ENCODE measurements at regions not wholly inside any gene's neighbourhood (a gene's known extent, or its start where the extent isn't known, plus 50 kb on each side); places are given as distances from the start of the nearest gene placed in this dataset.
"Not testable (repeated sequence)": the region's sequence is repeated elsewhere in the genome, so short reads cannot be mapped to it uniquely, and the experiment has no call there.

- Histone ChIP-seq H3K27ac (ENCODE audit: low read depth, low read length) (no peak overlapping the region), H3K9ac (ENCODE audit: low read depth, low read length) (no peak overlapping the region), H3K4me3 (ENCODE audit: low read depth, low read length) (no peak overlapping the region), H3K36me3 (ENCODE audit: control insufficient read depth, insufficient read depth, low read length) (no peaks in the 10 kb centered on the region), H3K4me1 (ENCODE audit: control insufficient read depth, insufficient read depth, low read length) (no peaks in the 10 kb centered on the region), H3K27me3 (ENCODE audit: control insufficient read depth, insufficient read depth, low read length) (no peaks in the 10 kb centered on the region), H3K9me3 (ENCODE audit: control insufficient read depth, insufficient read depth, low read length) (no peaks in the 10 kb centered on the region; the same call in 1 of the 2 replicates)
Measured at GRCh38 chr6:67431076-67431475, 1204.0 kb upstream of the ADGRB3 start.

GRCh38 chr6:67426686-67427085 is 1208.4 kb upstream of the ADGRB3 start:
- H3K9ac ChIP-seq (ENCODE audit: low read depth, low read length); H3K27me3 ChIP-seq (ENCODE audit: control insufficient read depth, insufficient read depth, low read length): not testable (repeated sequence)

GRCh38 chr6:67412035-67412434 is 1223.0 kb upstream of the ADGRB3 start:
- Histone ChIP-seq H3K27me3 (ENCODE audit: control insufficient read depth, insufficient read depth, low read length) (no peaks in the 10 kb centered on the region), H3K9me3 (ENCODE audit: control insufficient read depth, insufficient read depth, low read length) (no peaks in the 10 kb centered on the region), H3K4me1 (ENCODE audit: control insufficient read depth, insufficient read depth, low read length) (no peaks in the 10 kb centered on the region), H3K27ac (ENCODE audit: low read depth, low read length) (no peak overlapping the region), H3K4me3 (ENCODE audit: low read depth, low read length) (no peak overlapping the region), H3K36me3 (ENCODE audit: control insufficient read depth, insufficient read depth, low read length) (no peaks in the 10 kb centered on the region), H3K9ac (ENCODE audit: low read depth, low read length) (no peak overlapping the region)

More at GRCh38 chr6:67426686-67427085, 1208.4 kb upstream of the ADGRB3 start:
- H3K9me3 ChIP-seq (ENCODE audit: control insufficient read depth, insufficient read depth, low read length); H3K4me3 ChIP-seq (ENCODE audit: low read depth, low read length); H3K36me3 ChIP-seq (ENCODE audit: control insufficient read depth, insufficient read depth, low read length); H3K4me1 ChIP-seq (ENCODE audit: control insufficient read depth, insufficient read depth, low read length); H3K27ac ChIP-seq (ENCODE audit: low read depth, low read length): not testable (repeated sequence)

GRCh38 chr6:67411036-67411435 is 1224.0 kb upstream of the ADGRB3 start:
- Histone ChIP-seq H3K9me3 (ENCODE audit: control insufficient read depth, insufficient read depth, low read length) (no peaks in the 10 kb centered on the region), H3K27ac (ENCODE audit: low read depth, low read length) (no peak overlapping the region), H3K4me3 (ENCODE audit: low read depth, low read length) (no peak overlapping the region), H3K27me3 (ENCODE audit: control insufficient read depth, insufficient read depth, low read length) (no peaks in the 10 kb centered on the region), H3K9ac (ENCODE audit: low read depth, low read length) (no peak overlapping the region), H3K4me1 (ENCODE audit: control insufficient read depth, insufficient read depth, low read length) (no peaks in the 10 kb centered on the region), H3K36me3 (ENCODE audit: control insufficient read depth, insufficient read depth, low read length) (no peaks in the 10 kb centered on the region)

GRCh38 chr6:67394254-67394653 is 1240.8 kb upstream of the ADGRB3 start:
- H3K27me3 ChIP-seq (ENCODE audit: control insufficient read depth, insufficient read depth, low read length), result no peaks in the 10 kb centered on the region
- H3K9ac ChIP-seq (ENCODE audit: low read depth, low read length), result no peak overlapping the region
- no peaks in the 10 kb centered on the region for H3K4me1 ChIP-seq (ENCODE audit: control insufficient read depth, insufficient read depth, low read length)
- H3K9me3 ChIP-seq (ENCODE audit: control insufficient read depth, insufficient read depth, low read length), result peaks cover 21% of the 10 kb centered on the region
- no peak overlapping the region for H3K4me3 ChIP-seq (ENCODE audit: low read depth, low read length)
- no peaks in the 10 kb centered on the region for H3K36me3 ChIP-seq (ENCODE audit: control insufficient read depth, insufficient read depth, low read length)
- no peak overlapping the region for H3K27ac ChIP-seq (ENCODE audit: low read depth, low read length)

GRCh38 chr6:67393356-67393755 is 1241.7 kb upstream of the ADGRB3 start:
- Histone ChIP-seq H3K4me3 (ENCODE audit: low read depth, low read length) (no peak overlapping the region), H3K27ac (ENCODE audit: low read depth, low read length) (no peak overlapping the region), H3K36me3 (ENCODE audit: control insufficient read depth, insufficient read depth, low read length) (no peaks in the 10 kb centered on the region), H3K9me3 (ENCODE audit: control insufficient read depth, insufficient read depth, low read length) (peaks cover 21% of the 10 kb centered on the region), H3K9ac (ENCODE audit: low read depth, low read length) (no peak overlapping the region), H3K4me1 (ENCODE audit: control insufficient read depth, insufficient read depth, low read length) (no peaks in the 10 kb centered on the region), H3K27me3 (ENCODE audit: control insufficient read depth, insufficient read depth, low read length) (no peaks in the 10 kb centered on the region)

- H3K4me3 ChIP-seq (ENCODE audit: low read depth, low read length), result no peak overlapping the region
- no peaks in the 10 kb centered on the region for H3K36me3 ChIP-seq (ENCODE audit: control insufficient read depth, insufficient read depth, low read length)
- no peaks in the 10 kb centered on the region for H3K4me1 ChIP-seq (ENCODE audit: control insufficient read depth, insufficient read depth, low read length)
- no peak overlapping the region for H3K27ac ChIP-seq (ENCODE audit: low read depth, low read length)
- H3K9me3 ChIP-seq (ENCODE audit: control insufficient read depth, insufficient read depth, low read length), result peaks cover 21% of the 10 kb centered on the region
- H3K9ac ChIP-seq (ENCODE audit: low read depth, low read length), result no peak overlapping the region
- no peaks in the 10 kb centered on the region for H3K27me3 ChIP-seq (ENCODE audit: control insufficient read depth, insufficient read depth, low read length)
Measured at GRCh38 chr6:67391955-67392354, 1243.1 kb upstream of the ADGRB3 start.

- H3K36me3 ChIP-seq (ENCODE audit: control insufficient read depth, insufficient read depth, low read length), result no peaks in the 10 kb centered on the region
- no peaks in the 10 kb centered on the region for H3K4me1 ChIP-seq (ENCODE audit: control insufficient read depth, insufficient read depth, low read length)
- H3K27ac ChIP-seq (ENCODE audit: low read depth, low read length), result no peak overlapping the region
- H3K9ac ChIP-seq (ENCODE audit: low read depth, low read length), result no peak overlapping the region
- no peaks in the 10 kb centered on the region for H3K9me3 ChIP-seq (ENCODE audit: control insufficient read depth, insufficient read depth, low read length)
- H3K27me3 ChIP-seq (ENCODE audit: control insufficient read depth, insufficient read depth, low read length), result no peaks in the 10 kb centered on the region
- no peak overlapping the region for H3K4me3 ChIP-seq (ENCODE audit: low read depth, low read length)
Measured at GRCh38 chr6:67369679-67370078, 1265.4 kb upstream of the ADGRB3 start.

- H3K27ac ChIP-seq (ENCODE audit: low read depth, low read length), result no peak overlapping the region
- H3K9ac ChIP-seq (ENCODE audit: low read depth, low read length), result no peak overlapping the region
- H3K4me3 ChIP-seq (ENCODE audit: low read depth, low read length), result no peak overlapping the region
- no peaks in the 10 kb centered on the region for H3K27me3 ChIP-seq (ENCODE audit: control insufficient read depth, insufficient read depth, low read length)
- no peaks in the 10 kb centered on the region for H3K9me3 ChIP-seq (ENCODE audit: control insufficient read depth, insufficient read depth, low read length)
- no peaks in the 10 kb centered on the region for H3K4me1 ChIP-seq (ENCODE audit: control insufficient read depth, insufficient read depth, low read length)
- H3K36me3 ChIP-seq (ENCODE audit: control insufficient read depth, insufficient read depth, low read length), result no peaks in the 10 kb centered on the region
Measured at GRCh38 chr6:67362976-67363375, 1272.1 kb upstream of the ADGRB3 start.

- Histone ChIP-seq H3K9me3 (ENCODE audit: control insufficient read depth, insufficient read depth, low read length) (no peaks in the 10 kb centered on the region), H3K27me3 (ENCODE audit: control insufficient read depth, insufficient read depth, low read length) (no peaks in the 10 kb centered on the region), H3K9ac (ENCODE audit: low read depth, low read length) (no peak overlapping the region), H3K27ac (ENCODE audit: low read depth, low read length) (no peak overlapping the region), H3K36me3 (ENCODE audit: control insufficient read depth, insufficient read depth, low read length) (no peaks in the 10 kb centered on the region), H3K4me1 (ENCODE audit: control insufficient read depth, insufficient read depth, low read length) (no peaks in the 10 kb centered on the region), H3K4me3 (ENCODE audit: low read depth, low read length) (no peak overlapping the region)
Measured at GRCh38 chr6:67361264-67361663, 1273.8 kb upstream of the ADGRB3 start.

GRCh38 chr6:67358241-67358640 is 1276.8 kb upstream of the ADGRB3 start:
- Histone ChIP-seq H3K36me3 (ENCODE audit: control insufficient read depth, insufficient read depth, low read length) (no peaks in the 10 kb centered on the region), H3K4me3 (ENCODE audit: low read depth, low read length) (no peak overlapping the region), H3K27ac (ENCODE audit: low read depth, low read length) (no peak overlapping the region)

GRCh38 chr6:67353861-67354260 is 1281.2 kb upstream of the ADGRB3 start:
- Histone ChIP-seq H3K27me3 (ENCODE audit: control insufficient read depth, insufficient read depth, low read length) (no peaks in the 10 kb centered on the region), H3K36me3 (ENCODE audit: control insufficient read depth, insufficient read depth, low read length) (no peaks in the 10 kb centered on the region), H3K4me1 (ENCODE audit: control insufficient read depth, insufficient read depth, low read length) (no peaks in the 10 kb centered on the region), H3K9ac (ENCODE audit: low read depth, low read length) (no peak overlapping the region), H3K4me3 (ENCODE audit: low read depth, low read length) (no peak overlapping the region), H3K27ac (ENCODE audit: low read depth, low read length) (no peak overlapping the region), H3K9me3 (ENCODE audit: control insufficient read depth, insufficient read depth, low read length) (no peaks in the 10 kb centered on the region)

More at GRCh38 chr6:67358241-67358640, 1276.8 kb upstream of the ADGRB3 start:
- Histone ChIP-seq H3K9ac (ENCODE audit: low read depth, low read length) (no peak overlapping the region), H3K9me3 (ENCODE audit: control insufficient read depth, insufficient read depth, low read length) (no peaks in the 10 kb centered on the region), H3K27me3 (ENCODE audit: control insufficient read depth, insufficient read depth, low read length) (no peaks in the 10 kb centered on the region), H3K4me1 (ENCODE audit: control insufficient read depth, insufficient read depth, low read length) (no peaks in the 10 kb centered on the region)
